GM21825 (cell line): ENCODE measurements at regions not wholly inside any gene's neighbourhood (a gene's known extent, or its start where the extent isn't known, plus 50 kb on each side); places are given as distances from the start of the nearest gene placed in this dataset.

Experiments used
- ATAC-seq: cut with Tn5 transposase; IDR thresholded peaks from one replicate; pipeline ENCODE4 v1.9.1; 2021; ENCODE audit warnings: mild to moderate bottlenecking, moderate library complexity; ENCODE audit not compliant: unreplicated experiment

DNA sequence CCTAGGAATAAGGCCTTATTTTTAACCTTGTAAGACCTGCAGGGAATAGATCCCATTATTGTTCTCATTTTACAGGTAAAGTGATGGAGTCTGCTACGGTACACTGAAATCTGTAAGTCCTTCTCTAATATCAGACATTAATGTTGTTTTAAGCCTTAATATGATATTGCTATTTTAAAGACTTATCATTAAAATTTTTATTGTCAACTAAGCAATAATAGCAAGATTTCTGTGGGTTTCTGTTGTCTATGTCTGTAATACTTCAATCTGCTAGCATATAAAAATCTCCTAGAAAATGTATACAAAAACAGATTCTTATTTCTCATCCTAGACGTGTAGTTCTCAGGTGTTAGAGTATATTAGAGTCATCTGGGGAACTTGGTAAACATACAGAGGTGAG is 317.5 kb upstream of the TENM4 start:
- no peak for ATAC-seq

DNA sequence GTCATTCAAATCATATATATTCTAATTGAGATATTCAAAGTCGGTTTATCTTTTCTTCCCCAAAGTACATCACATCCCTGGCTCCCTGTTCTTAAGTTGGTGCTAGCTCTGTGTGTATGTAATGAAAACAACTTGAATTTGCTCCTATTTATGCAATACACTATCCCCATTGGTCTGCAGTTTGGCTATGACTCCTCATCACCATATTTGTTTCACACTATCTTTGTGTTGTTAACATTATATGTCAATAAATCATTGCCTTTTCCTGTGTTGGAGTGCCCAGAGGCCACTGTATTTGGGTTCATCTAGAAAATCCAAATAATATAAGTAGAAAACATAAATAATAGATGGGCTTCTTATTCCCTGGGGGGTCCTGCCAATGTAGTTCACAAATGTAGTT is 306.6 kb upstream of the TENM4 start:
- no peak for ATAC-seq

DNA sequence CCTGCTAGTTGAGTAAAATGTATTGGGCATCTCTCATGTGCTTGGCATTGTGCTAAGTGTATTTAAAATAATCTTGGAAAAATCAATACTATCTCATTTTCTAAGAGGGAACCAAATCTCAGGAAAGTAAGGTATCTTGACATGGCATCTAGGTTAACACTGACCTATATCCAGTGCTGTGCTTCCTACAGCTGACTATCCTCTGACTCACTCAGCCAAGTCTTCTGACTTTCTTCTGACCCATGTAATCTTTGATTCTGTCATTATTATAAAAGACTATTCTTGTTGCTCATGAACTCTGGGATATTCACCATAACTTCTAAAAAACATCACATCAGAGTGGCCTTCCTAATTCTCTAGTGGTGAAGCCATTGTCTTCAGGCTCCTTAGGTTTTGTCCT is 304.1 kb upstream of the TENM4 start:
- ATAC-seq = no peak

DNA sequence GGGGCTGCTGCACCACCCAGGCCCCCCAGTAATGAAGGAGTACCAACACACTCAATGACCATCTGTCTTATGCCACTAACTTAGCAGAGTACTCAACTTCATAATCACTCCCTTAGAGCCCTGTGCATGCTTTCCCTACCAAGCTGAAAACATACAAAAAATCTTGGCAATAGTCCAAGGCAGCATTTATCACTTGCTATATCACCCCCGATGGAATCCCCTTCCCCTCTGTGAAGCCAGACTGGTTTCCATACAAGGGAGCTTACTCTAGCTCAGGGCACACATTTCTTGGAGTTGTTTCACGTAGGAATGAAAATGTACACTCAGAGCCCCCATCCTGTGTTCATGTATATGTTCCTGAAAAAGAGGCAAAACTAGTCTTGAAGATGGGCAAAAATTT is 301.3 kb upstream of the TENM4 start:
- no peak for ATAC-seq

DNA sequence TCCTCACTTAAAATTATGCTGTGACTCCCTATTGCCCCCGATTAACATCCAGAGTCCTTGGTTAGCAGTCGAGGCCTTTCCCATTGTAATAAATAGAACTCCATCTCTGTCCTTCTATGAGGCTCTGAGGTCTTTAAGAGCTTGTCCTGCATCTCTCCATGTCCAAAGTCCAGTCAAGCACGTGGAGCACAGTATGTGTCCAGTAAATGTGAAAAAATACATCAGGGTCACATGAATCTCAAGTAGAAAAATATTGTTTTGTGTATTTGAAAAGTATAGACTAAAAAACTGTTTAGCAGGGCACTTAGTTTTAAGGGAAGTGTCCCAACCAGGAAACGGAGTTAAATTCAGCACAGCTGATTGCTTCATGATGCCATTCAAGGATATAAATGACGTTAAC is 298.8 kb upstream of the TENM4 start:
- no peak for ATAC-seq

DNA sequence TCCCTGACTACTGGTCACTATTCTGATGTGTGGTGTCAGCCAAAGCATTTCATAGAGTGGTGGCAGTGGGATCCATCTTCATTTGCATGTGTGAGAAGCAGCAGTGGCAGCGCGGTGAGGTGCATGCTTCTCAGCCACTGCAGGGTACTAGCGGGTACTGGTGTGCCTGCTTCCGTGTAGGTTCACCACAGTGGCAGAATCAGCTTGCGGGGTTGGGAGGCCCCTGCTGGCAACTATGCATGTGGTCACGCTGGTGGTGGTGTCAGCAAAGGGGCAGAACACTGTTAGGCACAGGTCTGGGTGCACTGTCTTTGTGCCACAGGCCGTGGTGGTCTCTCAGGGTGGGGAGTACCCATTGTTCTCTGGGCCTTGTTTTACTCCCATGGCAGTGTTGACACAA is 286.4 kb upstream of the TENM4 start:
- no peak for ATAC-seq

DNA sequence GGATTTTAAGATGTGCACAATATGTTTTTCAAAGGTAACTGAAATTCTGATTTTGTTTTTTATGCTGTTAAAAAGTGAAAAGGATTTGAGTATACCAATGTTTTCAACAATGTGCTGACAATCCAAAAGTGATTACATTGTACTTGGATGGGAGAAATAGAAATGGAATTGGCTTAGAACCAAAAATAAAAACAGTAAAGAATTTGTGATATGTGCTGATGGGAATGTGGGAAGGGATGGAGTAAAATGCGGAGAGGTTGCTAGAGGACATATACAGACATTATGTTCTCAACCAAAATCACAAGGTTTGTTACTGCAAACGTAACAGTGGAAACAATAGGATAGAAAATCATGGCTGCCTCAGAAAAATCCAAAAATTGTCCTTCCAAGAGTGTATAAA is 279.3 kb upstream of the TENM4 start:
- no peak for ATAC-seq

DNA sequence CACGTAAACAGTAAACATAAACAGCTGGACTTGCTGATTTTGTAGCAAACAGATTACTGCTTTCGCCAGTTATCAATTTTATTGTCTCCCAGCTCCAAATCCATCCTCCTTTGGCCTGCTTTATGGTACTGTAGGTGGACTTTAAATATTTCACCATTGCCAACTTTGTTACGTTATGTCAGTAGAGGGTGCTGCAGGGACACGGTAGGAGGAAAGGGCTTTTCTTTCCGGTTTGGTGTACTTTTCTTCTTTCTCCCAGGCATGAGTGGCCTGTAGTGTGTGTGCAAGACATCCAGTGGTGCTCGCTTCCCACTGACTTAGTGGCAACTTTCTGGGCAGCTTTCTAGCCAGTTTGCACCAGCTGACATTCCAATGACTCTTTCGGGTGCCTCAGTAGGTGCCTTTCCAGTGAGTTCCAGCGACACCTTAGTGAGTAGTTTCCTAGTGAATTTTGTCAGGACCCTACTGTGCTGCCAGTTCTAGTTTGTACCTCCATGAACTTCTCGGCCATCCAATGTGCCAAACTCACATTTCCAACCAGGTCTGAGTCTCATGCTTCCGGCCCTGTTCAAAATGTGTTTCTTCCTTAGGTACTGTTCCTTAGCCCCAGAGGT is 267.6 kb upstream of the TENM4 start:
- no peak for ATAC-seq

DNA sequence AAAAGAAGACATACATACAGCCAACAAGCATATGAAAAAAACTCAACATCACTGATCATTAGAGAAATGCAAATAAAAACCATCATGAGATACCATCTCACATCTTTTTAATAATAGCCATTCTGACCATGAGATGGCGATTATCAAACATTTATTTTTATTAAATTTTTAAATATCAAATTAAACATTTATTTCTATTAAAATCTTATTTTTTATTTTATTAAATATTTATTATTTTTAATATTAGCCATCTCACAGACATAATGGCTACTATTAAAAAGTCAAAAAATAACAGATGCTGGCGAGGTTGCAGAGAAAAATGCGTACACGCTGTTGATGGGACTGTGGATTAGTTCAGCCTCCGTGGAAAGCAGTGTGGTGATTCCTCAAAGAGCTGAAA is 264.8 kb upstream of the TENM4 start:
- ATAC-seq = no peak

DNA sequence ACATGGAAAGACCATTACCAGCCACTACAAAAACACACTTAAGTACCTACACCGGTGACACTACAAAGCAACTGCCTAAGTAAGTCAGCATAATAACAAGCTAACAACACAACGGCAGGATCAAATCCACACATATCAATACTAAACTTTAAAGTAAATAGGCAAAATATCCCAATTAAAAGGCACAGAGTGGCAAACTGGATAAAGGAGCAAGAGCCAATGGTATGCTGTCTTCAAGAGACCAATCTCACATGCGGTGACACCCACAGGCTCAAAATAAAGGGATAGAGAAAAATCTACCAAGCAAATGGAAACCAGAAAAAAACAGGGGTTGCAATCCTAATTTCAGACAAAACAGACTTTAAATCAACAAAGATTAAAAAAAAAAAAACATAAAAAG is 261.5 kb upstream of the TENM4 start:
- ATAC-seq = no peak

DNA sequence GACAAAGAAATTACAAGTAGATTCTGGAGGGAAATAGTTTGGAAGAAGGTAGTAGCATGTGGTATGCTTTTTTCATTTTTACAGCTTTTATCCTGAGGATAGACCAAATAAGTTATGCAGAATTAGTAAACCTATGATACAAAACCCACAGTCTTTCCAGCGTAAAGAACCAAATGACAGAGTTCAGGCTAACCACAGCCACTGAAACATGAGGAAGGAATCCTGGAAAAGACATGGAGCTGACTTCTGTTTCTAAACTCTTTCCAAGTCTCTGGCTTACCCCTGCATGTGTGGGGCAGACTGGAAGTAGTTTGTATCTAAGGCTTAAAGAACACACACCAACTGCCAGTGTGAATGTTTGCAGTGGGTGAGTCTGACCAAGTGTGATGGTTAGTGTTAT is 258.4 kb upstream of the TENM4 start:
- no peak for ATAC-seq

DNA sequence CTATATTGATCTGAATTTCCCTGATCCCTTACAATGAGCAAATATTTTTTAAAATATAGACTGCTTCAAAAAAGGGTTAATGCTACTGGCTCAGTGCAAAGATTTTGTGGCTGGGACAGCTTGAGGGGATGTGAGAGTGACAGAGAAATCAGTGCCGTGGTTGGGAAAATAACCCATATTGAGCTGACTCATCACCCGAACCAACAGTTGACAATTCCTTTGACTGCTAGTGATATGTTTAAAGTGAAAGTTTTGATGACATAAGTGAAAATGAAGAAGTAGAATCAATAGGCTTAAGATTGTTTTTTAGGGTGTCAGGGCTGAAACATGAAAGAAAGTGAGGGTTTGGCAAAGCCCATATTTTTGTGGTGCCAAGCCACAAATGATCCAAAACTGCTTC is 257.1 kb upstream of the TENM4 start:
- no peak for ATAC-seq

DNA sequence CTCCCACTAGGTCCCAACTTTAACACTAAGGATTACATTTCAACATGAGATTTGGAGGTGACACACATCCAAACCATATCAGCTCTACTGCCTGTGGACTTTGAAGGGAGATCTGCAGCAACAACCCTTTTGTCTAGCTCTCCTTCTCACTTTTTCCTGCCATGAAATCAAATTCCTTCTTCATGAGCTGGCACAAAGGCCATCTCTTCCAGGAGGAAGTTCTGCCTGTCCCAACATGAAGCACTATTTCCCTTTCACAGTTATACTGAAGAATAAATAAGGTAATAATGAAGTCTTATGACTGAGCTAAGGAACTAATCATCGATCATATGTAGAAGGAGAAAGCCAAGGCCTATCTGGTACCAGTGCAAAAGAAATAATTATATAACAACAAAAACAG is 253.5 kb upstream of the TENM4 start:
- ATAC-seq = no peak

DNA sequence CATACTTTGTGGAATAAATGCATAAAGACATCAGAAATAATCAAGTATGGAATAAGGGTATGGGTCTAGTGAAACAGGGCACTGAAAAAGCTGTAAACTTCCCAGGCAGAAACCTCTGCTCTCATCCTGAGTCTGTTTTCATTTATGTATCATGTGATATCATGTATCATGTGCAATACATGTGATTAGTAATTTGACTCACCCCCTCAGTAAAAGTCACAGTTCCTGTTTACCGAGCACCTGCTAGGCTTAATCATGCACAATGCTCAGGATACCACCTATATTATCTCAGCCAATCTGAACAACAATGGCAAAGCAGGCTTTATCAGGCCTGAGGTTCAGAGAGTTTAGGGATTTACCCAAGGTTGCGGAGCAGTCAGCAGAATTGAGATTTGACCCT is 250.6 kb upstream of the TENM4 start:
- no peak for ATAC-seq

DNA sequence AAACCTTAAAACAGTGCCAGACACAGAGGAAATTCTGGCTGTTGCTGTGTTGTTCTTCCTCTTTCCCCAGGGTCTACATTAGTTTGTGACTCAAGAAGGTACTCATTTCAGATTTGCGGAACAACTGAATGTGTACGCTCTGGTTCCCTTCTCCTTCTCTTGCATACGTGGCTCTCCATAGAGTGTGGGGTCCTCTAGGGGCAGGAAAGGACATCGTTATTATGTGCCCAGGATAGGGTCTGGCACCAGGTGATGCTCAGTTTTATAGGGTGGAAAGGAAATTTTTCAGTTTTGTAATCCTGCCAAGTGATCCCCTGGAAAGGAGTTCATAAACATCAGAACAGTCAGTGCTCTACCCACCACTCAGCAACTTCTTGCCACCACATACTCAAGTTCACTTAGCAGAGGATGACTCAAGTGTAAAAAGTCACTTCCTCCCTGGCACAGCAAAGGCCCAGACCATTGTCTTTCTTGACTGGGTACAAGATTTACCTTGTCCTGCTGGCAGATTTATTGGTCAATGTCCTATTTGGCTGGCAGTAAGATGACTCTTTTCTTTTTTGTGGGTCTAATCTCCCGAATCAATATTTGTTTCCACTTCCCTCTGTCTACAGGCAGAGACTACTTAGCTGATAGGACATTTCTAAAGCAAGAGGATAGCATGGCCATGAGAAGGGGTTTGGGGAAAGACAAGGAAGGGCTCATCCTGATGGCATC is 246.0 kb upstream of the TENM4 start:
- no peak for ATAC-seq

DNA sequence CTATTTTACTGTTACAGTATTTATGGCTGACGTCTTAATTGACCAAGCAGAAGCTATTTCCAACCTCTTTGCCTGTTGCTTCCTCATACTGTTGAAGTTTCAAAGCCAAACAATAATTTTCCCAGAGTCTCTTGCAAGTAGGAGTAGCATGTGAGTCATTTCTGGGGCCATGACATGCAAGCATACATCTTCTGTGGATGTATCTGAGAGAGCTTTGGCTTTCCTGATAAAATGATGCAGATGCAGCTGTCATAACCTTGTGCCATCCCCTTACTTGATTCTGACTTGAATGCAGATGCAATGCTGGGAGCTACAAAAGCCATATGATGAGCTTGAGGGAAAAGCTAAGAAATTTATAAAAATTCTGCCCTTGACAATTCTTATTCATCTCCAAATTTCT is 243.1 kb upstream of the TENM4 start:
- ATAC-seq = no peak

DNA sequence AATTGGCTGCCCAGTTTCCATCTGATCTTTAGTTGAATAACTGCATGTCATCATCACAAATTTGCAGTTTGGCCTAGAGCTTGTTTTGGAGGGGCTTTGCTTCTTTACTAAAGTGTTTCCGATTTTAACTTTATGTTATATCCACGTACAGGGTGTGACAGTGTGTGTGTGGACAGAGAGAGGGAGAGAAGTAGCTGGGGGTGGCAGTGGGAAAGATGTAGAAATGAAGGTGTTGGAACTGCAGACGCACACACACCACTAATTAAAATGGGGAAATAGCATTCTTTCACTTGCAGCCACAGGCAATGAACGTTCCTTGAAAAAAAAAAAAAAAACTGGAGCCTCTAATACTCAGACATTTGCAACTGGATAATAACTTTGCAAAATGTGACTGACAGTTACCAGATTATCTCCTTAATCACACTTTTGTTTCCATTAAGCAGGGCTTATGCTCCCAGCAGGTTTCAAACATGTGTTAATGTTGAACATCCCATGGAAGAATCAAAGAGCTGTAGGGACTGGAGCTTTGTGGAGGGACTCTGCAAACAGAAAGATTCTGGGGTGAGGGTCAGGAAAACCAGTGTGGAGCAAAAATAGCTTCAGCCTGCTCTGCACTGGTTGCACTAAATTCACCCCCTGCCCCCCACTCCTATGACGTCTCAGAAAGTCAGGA is 238.1 kb upstream of the TENM4 start:
- ATAC-seq = no peak

DNA sequence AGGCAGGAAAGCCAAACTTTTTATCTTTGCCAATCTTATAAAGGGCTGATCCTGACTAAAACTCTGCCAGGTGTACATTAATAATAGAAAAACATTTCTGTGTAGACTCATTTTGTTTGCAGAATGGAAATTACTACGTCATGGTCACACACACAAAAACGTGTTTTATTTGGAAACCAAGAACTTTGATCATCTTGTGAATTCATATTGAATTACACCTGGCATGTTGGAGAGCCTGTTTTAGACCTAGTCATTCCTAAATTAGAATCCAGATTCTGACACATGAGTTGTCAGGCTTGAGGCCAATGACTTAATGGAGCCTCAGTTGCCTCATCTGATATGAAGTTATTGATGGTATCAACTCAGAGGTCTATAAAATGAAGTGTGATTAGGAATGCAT is 235.6 kb upstream of the TENM4 start:
- ATAC-seq = no peak

DNA sequence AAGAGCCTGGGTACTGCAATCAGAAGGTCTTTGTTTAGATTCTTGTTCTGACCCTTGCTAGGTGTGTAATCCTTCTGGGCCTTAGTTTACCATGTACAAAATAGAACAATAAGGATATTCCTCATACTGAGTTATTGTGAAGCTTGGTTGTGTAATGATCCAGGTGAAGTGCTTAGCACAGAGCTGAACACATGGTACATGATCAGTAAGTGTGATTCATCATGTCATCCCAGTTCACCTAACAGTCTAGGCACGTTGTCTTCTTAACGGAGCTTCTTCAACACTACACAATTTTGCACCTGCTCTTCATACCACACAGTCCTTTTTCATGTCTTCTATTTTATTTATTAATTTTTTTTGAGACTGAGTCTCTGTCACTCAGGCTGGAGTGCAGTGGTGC is 234.3 kb upstream of the TENM4 start:
- ATAC-seq = no peak

DNA sequence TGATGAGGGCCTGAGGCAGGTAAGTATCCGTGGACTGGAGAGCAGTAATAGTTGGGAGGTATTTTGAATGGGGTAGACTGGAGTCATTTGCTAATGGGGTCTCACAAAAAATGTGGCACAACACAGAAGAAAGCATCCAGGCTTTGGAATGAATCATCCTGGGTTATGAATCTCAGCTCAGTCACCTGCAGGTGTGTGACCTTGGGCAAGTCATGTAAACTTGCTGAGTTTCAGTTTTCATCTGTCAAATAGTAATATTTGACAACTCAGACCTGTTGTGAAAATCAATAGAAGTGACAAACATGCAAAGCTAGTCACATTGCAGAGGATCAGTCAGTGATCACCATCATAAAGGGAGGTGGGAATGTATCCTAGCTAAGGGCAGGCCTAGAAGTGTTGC is 232.0 kb upstream of the TENM4 start:
- ATAC-seq = no peak

DNA sequence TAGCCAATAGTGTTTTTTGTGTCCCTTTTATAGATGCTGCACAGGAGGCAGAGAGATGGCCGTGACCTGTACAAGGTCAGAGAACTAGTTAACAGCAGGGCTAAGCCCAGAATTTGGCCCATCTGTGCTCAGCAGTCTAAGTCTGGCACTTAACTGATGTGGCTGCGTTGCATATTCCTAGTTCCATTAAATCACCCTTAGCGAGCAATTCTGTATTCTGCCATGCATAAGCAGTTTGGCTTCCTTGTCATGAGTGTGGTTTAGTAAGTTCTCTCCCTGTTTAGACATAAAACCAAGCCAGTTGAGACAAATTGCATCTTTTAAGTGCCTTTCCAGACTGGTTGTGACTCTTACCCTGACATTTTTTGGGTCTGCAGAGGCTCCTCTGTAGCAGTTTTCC is 230.6 kb upstream of the TENM4 start:
- no peak for ATAC-seq

DNA sequence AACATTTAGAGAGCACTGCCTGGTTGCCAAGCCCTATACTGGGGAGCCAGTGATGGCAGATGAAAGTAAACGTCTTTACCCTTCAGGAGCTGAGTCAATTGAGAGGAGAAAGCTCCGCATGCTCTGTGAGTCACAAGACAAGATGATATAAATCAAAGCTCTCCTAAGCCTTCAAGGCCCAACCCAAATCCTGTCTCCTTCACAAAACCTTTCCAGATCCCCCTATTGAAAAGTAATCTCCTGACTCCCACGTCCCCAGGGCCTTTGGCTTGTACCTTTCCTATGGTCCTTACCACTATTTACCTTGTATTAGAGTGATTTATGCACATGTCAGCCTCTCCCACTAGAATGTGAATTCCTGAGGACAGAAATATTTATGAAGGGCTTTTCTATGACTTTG is 230.1 kb upstream of the TENM4 start:
- ATAC-seq = no peak

DNA sequence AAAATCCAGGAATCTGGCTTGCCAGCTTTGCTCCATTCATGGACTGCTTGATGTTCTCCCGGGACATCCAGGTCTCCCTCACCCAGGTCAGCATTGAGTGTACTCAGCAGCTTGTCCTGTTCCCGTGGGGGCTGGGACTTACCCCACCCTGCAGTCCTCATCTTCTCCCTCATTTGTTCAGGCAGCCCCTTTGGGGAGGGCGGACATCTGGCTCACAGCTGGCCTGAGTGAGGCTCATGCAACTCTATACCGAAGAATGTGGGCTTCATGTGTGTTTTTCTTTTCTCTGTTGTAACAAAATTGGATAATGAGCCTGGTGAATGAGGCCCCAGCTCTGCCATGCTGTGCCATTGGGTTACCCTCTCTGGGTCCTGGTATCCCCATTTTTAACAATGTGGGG is 227.7 kb upstream of the TENM4 start:
- no peak for ATAC-seq
